Stimulated activated CD8-positive, alpha-beta memory T cell treated with anti-CD3 and anti-CD28 coated beads, Interleukin-15, amount 100 ng/mL, for 1 hour (primary cell): ENCODE measurements at regions not wholly inside any gene's neighbourhood (a gene's known extent, or its start where the extent isn't known, plus 50 kb on each side); places are given as distances from the start of the nearest gene placed in this dataset.
"Not testable (repeated sequence)": the region's sequence is repeated elsewhere in the genome, so short reads cannot be mapped to it uniquely, and the experiment has no call there.

Source experiments
- DNase-seq: peaks from one replicate; pipeline ENCODE4 v3.0.0-alpha.2; 2020; ENCODE audit warnings: low read depth

GRCh38 chr12:75641031-75641780, 129.8 kb upstream of the KRR1 start:
- no peak for DNase-seq

GRCh38 chr12:75638792-75639191, 127.4 kb upstream of the KRR1 start:
- no peak for DNase-seq

GRCh38 chr12:75636607-75637006, 125.2 kb upstream of the KRR1 start:
- DNase-seq, result no peak

- DNase-seq, result no peak
These were observed 124.4 kb upstream of the KRR1 start for GRCh38 chr12:75635606-75636444.

GRCh38 chr12:75634244-75635222, 123.1 kb upstream of the KRR1 start:
- no peak for DNase-seq

- DNase-seq, result no peak
These were observed 122.4 kb upstream of the KRR1 start for GRCh38 chr12:75633789-75634188.

GRCh38 chr12:75632442-75632841, 121.0 kb upstream of the KRR1 start:
- DNase-seq, result no peak

GRCh38 chr12:75631831-75632230, 120.4 kb upstream of the KRR1 start:
- no peak for DNase-seq

- no peak for DNase-seq
These were observed 118.7 kb upstream of the KRR1 start for GRCh38 chr12:75630091-75630490.

GRCh38 chr12:75628916-75629315, 117.5 kb upstream of the KRR1 start:
- no peak for DNase-seq

GRCh38 chr12:75628511-75628910, 117.1 kb upstream of the KRR1 start:
- no peak for DNase-seq

- no peak for DNase-seq
These were observed 112.3 kb upstream of the KRR1 start for GRCh38 chr12:75623631-75624154.

- DNase-seq, result no peak
These were observed 111.1 kb upstream of the KRR1 start for GRCh38 chr12:75622492-75622891.

- not testable (repeated sequence) for DNase-seq
These were observed 103.0 kb upstream of the KRR1 start for GRCh38 chr12:75614396-75614795.

- no peak for DNase-seq
These were observed 102.6 kb upstream of the KRR1 start for GRCh38 chr12:75613981-75614380.

GRCh38 chr12:75611041-75611440, 99.6 kb upstream of the KRR1 start:
- DNase-seq, result no peak

GRCh38 chr12:75606956-75607355, 95.5 kb upstream of the KRR1 start:
- DNase-seq, result no peak

GRCh38 chr12:75606151-75606550, 94.7 kb upstream of the KRR1 start:
- DNase-seq, result no peak

GRCh38 chr12:75603475-75603874, 92.1 kb upstream of the KRR1 start:
- no peak for DNase-seq

GRCh38 chr12:75602106-75602505, 90.7 kb upstream of the KRR1 start:
- no peak for DNase-seq

- DNase-seq, result no peak
These were observed 88.7 kb upstream of the KRR1 start for GRCh38 chr12:75600146-75600545.

GRCh38 chr12:75599061-75599460, 87.7 kb upstream of the KRR1 start:
- no peak for DNase-seq
